Gastrocnemius medialis (tissue), 4 donors: ENCODE measurements at regions not wholly inside any gene's neighbourhood (a gene's known extent, or its start where the extent isn't known, plus 50 kb on each side); places are given as distances from the start of the nearest gene placed in this dataset.

Experiments used
- CTCF ChIP-seq, 5 experiments: fragments of 450-650 bp in 3 of 5; fragments of 200-600 bp in 2 of 5; sonication (generic) in 2 of 5; IDR thresholded peaks in 4 of 5; conservative IDR thresholded peaks in 1 of 5; 1 replicate in 4 of 5; 2 replicates in 1 of 5; pipeline ENCODE4 v1.5.1; 2016 to 2019; ENCODE audit warnings: antibody characterized with exemption in 5 of 5, mild to moderate bottlenecking in 3 of 5, moderate library complexity in 3 of 5
- POLR2A ChIP-seq, 2 donors: fragments of 450-650 bp; IDR thresholded peaks; one replicate each; pipeline ENCODE4 v1.6.1; 2017; ENCODE audit warnings: antibody characterized with exemption in 2 of 2, mild to moderate bottlenecking in 2 of 2, moderate library complexity in 2 of 2

- no peak for TF ChIP-seq POLR2A (IDR thresholded peaks at IDR 0.05)
- no peak for TF ChIP-seq CTCF (IDR thresholded peaks at IDR 0.05 in 4 of 5, conservative IDR thresholded peaks at IDR 0.05 in 1 of 5)
Measured at GRCh38 chr12:90174956-90175355, 466.3 kb upstream of the ATP2B1 start.
